GM21786 (cell line): ENCODE measurements at regions not wholly inside any gene's neighbourhood (a gene's known extent, or its start where the extent isn't known, plus 50 kb on each side); places are given as distances from the start of the nearest gene placed in this dataset.
A peak's percentile ranks its signal among the peaks of the same experiment; 100 is the strongest.

Source experiments
- ATAC-seq: cut with Tn5 transposase; IDR thresholded peaks from one replicate; pipeline ENCODE4 v1.9.1; 2021; ENCODE audit not compliant: unreplicated experiment

GRCh38 chr4:75122424-75123014, 189.6 kb downstream of the PARM1 start:
- no peak for ATAC-seq

GRCh38 chr4:75118739-75119138, 185.8 kb downstream of the PARM1 start:
- ATAC-seq: no peak

GRCh38 chr4:75110061-75110460, 177.1 kb downstream of the PARM1 start:
- no peak for ATAC-seq

- peak; percentile 57 for ATAC-seq
Measured at GRCh38 chr4:75107755-75108612, 175.1 kb downstream of the PARM1 start.

GRCh38 chr4:75102787-75103085, 169.8 kb downstream of the PARM1 start:
- ATAC-seq: no peak

- peak; percentile 44 for ATAC-seq
Measured at GRCh38 chr4:75101906-75102786, 169.2 kb downstream of the PARM1 start.
